SH-SY5Y (cell line): ENCODE measurements at regions not wholly inside any gene's neighbourhood (a gene's known extent, or its start where the extent isn't known, plus 50 kb on each side); places are given as distances from the start of the nearest gene placed in this dataset.

ENCODE experiments used
- GATA2 ChIP-seq: IDR thresholded peaks from 2 replicates; pipeline ENCODE4 v1.6.1; 2011; ENCODE audit warnings: mild to moderate bottlenecking, low read depth, low read length
- GATA3 ChIP-seq: IDR thresholded peaks from 2 replicates; pipeline ENCODE4 v1.6.1; 2011; ENCODE audit warnings: low read depth, mild to moderate bottlenecking, low read length, moderate library complexity

- TF ChIP-seq GATA2 (no peak), GATA3 (no peak)
Observed at GRCh38 chr3:177471733-177472480, 274.6 kb upstream of the TBL1XR1 start.

GRCh38 chr3:177473184-177473583, 275.9 kb upstream of the TBL1XR1 start:
- TF ChIP-seq GATA3: no peak
- TF ChIP-seq GATA2: no peak

GRCh38 chr3:177473903-177474302, 276.6 kb upstream of the TBL1XR1 start:
- no peak for TF ChIP-seq GATA2
- no peak for TF ChIP-seq GATA3

GRCh38 chr3:177474652-177475355, 277.5 kb upstream of the TBL1XR1 start:
- no peak for TF ChIP-seq GATA3
- TF ChIP-seq GATA2: no peak

GRCh38 chr3:177475356-177475665, 278.0 kb upstream of the TBL1XR1 start:
- TF ChIP-seq GATA3: no peak
- TF ChIP-seq GATA2: no peak

- no peak for TF ChIP-seq GATA2
Observed at GRCh38 chr3:177476495-177476894, 279.2 kb upstream of the TBL1XR1 start.

- TF ChIP-seq GATA2 (no peak), GATA3 (no peak)
Observed at GRCh38 chr3:177476921-177477435, 279.7 kb upstream of the TBL1XR1 start.

GRCh38 chr3:177478170-177478867, 281.0 kb upstream of the TBL1XR1 start:
- TF ChIP-seq GATA3 (no peak), GATA2 (no peak)

- TF ChIP-seq GATA2 (no peak), GATA3 (no peak)
Observed at GRCh38 chr3:177479630-177480029, 282.3 kb upstream of the TBL1XR1 start.

- TF ChIP-seq GATA2: no peak
- TF ChIP-seq GATA3: no peak
Observed at GRCh38 chr3:177481329-177481728, 284.0 kb upstream of the TBL1XR1 start.

GRCh38 chr3:177482048-177482691, 284.9 kb upstream of the TBL1XR1 start:
- TF ChIP-seq GATA3: no peak
- no peak for TF ChIP-seq GATA2

GRCh38 chr3:177483182-177483967, 286.1 kb upstream of the TBL1XR1 start:
- TF ChIP-seq GATA3: no peak
- TF ChIP-seq GATA2: no peak

GRCh38 chr3:177484206-177484605, 286.9 kb upstream of the TBL1XR1 start:
- TF ChIP-seq GATA2 (no peak), GATA3 (no peak)

- no peak for TF ChIP-seq GATA3
- TF ChIP-seq GATA2: no peak
Observed at GRCh38 chr3:177484926-177485325, 287.6 kb upstream of the TBL1XR1 start.
